B cell (primary cell): ENCODE measurements at regions not wholly inside any gene's neighbourhood (a gene's known extent, or its start where the extent isn't known, plus 50 kb on each side); places are given as distances from the start of the nearest gene placed in this dataset.

Source experiments
- ATAC-seq: fragments of 200-7000 bp; cut with Tn5 transposase; one replicate; pipeline ENCODE4 v1.10.0; 2021; ENCODE audit warnings: low read depth, mild to moderate bottlenecking, moderate number of reproducible peaks, moderate library complexity
- CTCF ChIA-PET: fragments of 350-600 bp; sonication (Branson Sonifier 250); formaldehyde crosslinking; loops from one replicate; lab custom pipeline; 2021; ENCODE audit warnings: antibody characterized with exemption, inconsistent platforms; lab: Charles Lee
- POLR2A ChIA-PET: fragments of 350-600 bp; sonication (Branson Sonifier 250); formaldehyde crosslinking; loops from one replicate; lab custom pipeline; 2021; ENCODE audit warnings: antibody characterized with exemption; lab: Charles Lee
- DNase-seq: peaks from one replicate; pipeline ENCODE4 v3.0.0; 2013
- H2AFZ ChIP-seq: 2 replicates; pipeline ENCODE4 v1.6.1; 2012; ENCODE audit warnings: mild to moderate bottlenecking, low read depth, low read length; ENCODE audit not compliant: insufficient read depth, poor library complexity, severe bottlenecking
- H3K27ac ChIP-seq, 2 donors: 1 replicate in 1 of 2; 2 replicates in 1 of 2; pipeline ENCODE4 v1.5.1; 2012 to 2013; ENCODE audit warnings: low read length in 2 of 2, mild to moderate bottlenecking in 2 of 2, moderate library complexity in 1 of 2
- H3K27me3 ChIP-seq, 4 experiments: fragments of 200-600 bp in 1 of 4; sonication (generic) in 1 of 4; replicated peaks in 1 of 4; 1 replicate in 2 of 4; 2 replicates in 2 of 4; pipeline versions ENCODE4 v1.6.1 to v1.7.0; 2013 to 2016; ENCODE audit warnings: low read length in 3 of 4, mild to moderate bottlenecking in 2 of 4, mixed read lengths in 1 of 4, moderate library complexity in 1 of 4; ENCODE audit not compliant: insufficient read depth in 4 of 4, control insufficient read depth in 3 of 4; ENCODE audit errors: control extremely low read depth in 1 of 4
- H3K36me3 ChIP-seq, 2 experiments: replicated peaks in 1 of 2; 1 replicate in 1 of 2; 2 replicates in 1 of 2; pipeline versions ENCODE4 v1.6.1 to v1.7.1; 2013; ENCODE audit warnings: low read length in 1 of 2; ENCODE audit not compliant: insufficient read depth in 2 of 2, control insufficient read depth in 1 of 2; ENCODE audit errors: control extremely low read depth in 1 of 2, extremely low read depth in 1 of 2
- H3K4me1 ChIP-seq, 2 donors: fragments of 200-600 bp in 1 of 2; sonication (generic) in 1 of 2; 1 replicate in 1 of 2; 2 replicates in 1 of 2; pipeline versions ENCODE4 v1.5.1 to v1.6.1; 2013 to 2017; ENCODE audit warnings: low read length in 2 of 2; ENCODE audit not compliant: control insufficient read depth in 2 of 2, insufficient read depth in 2 of 2
- H3K4me2 ChIP-seq: replicated peaks from 2 replicates; pipeline ENCODE3; 2012; ENCODE audit warnings: mild to moderate bottlenecking, low read depth, low read length; ENCODE audit not compliant: poor library complexity, severe bottlenecking
- H3K4me3 ChIP-seq, 5 experiments: fragments of 200-600 bp in 1 of 5; sonication (generic) in 1 of 5; 1 replicate in 3 of 5; 2 replicates in 2 of 5; pipeline versions ENCODE4 v1.5.1 to v1.7.0; 2011 to 2016; ENCODE audit warnings: low read length in 4 of 5, mild to moderate bottlenecking in 4 of 5, low read depth in 2 of 5, control low read depth in 1 of 5, moderate library complexity in 1 of 5; ENCODE audit not compliant: insufficient read depth in 1 of 5; ENCODE audit errors: control extremely low read depth in 1 of 5, extremely low read depth in 1 of 5
- H3K79me2 ChIP-seq: fragments of 200-600 bp; sonication (generic); one replicate; pipeline ENCODE4 v1.6.0; 2016; ENCODE audit warnings: low read length; ENCODE audit not compliant: control insufficient read depth, insufficient read depth
- H3K9ac ChIP-seq: fragments of 200-600 bp; sonication (generic); 2 replicates; pipeline ENCODE4 v1.6.1; 2017; ENCODE audit warnings: mild to moderate bottlenecking, low read length, moderate library complexity
- H3K9me3 ChIP-seq, 3 donors: one replicate each; pipeline versions ENCODE4 v1.6.1 to v1.7.1; 2013; ENCODE audit warnings: low read length in 2 of 3; ENCODE audit not compliant: control insufficient read depth in 2 of 3, insufficient read depth in 1 of 3; ENCODE audit errors: control extremely low read depth in 1 of 3
- H4K20me1 ChIP-seq: 2 replicates; pipeline ENCODE4 v1.6.0; 2012; ENCODE audit warnings: mild to moderate bottlenecking, low read length; ENCODE audit not compliant: insufficient read depth, control insufficient read depth, poor library complexity, severe bottlenecking
- H3K27ac Mint-ChIP-seq: one replicate; pipeline ENCODE4 v1.8.0; 2021; ENCODE audit warnings: mixed read lengths
- H3K27me3 Mint-ChIP-seq: one replicate; pipeline ENCODE4 v1.8.0; 2021; ENCODE audit warnings: mixed read lengths
- H3K4me1 Mint-ChIP-seq: one replicate; pipeline ENCODE4 v1.8.0; 2021; ENCODE audit warnings: mixed read lengths
- H3K4me3 Mint-ChIP-seq: one replicate; pipeline ENCODE4 v1.8.0; 2021; ENCODE audit warnings: mixed read lengths
- H3K9me3 Mint-ChIP-seq: one replicate; pipeline ENCODE4 v1.8.0; 2022; ENCODE audit warnings: mixed read lengths; ENCODE audit not compliant: insufficient read depth
- CTCF ChIP-seq: fragments of 200-600 bp; IDR thresholded peaks from one replicate; pipeline ENCODE4 v1.8.0; 2022; ENCODE audit warnings: antibody characterized with exemption, mild to moderate bottlenecking
- EZH2 ChIP-seq: IDR thresholded peaks from 2 replicates; pipeline ENCODE4 v1.6.1; 2012; ENCODE audit warnings: borderline replicate concordance, low read depth, mild to moderate bottlenecking, moderate library complexity, low read length; ENCODE audit not compliant: insufficient read depth, poor library complexity, severe bottlenecking
- WGBS: methylation state at CpG from one replicate; pipeline ENCODE4 v1.1.5; 2013; ENCODE audit warnings: missing lambda C conversion rate; ENCODE audit not compliant: insufficient coverage; 5-methylcytosine and 5-hydroxymethylcytosine counted together
- intact Hi-C: fragments of 100-400 bp; cut with micrococcal nuclease; formaldehyde crosslinking; loops from one replicate; pipeline ENCODE4 v1.10.0; 2022

GRCh38 chr20:53891306-53891894 lies 179.0 kb downstream of the BCAS1 start:
- Histone ChIP-seq H3K4me3 (no peak overlapping the region), H3K9me3 (peaks cover 0 to 3% (median 0%) of the 10 kb centered on the region in 3 donors), H3K36me3 (no peaks in the 10 kb centered on the region), H3K9ac (no peak overlapping the region), H3K27me3 (no peaks in the 10 kb centered on the region), H3K79me2 (no peaks in the 10 kb centered on the region), H3K27ac (no peak overlapping the region), H2AFZ (no peak overlapping the region), H3K4me2 (no peak overlapping the region), H3K4me1 (peaks cover 24 to 34% of the 10 kb centered on the region in 2 donors), H4K20me1 (no peaks in the 10 kb centered on the region)
- Mint-ChIP-seq H3K27ac (peak overlapping the region; percentile 43), H3K4me1 (peaks cover 40% of the 10 kb centered on the region), H3K27me3 (no peaks in the 10 kb centered on the region), H3K4me3 (no peak overlapping the region), H3K9me3 (no peaks in the 10 kb centered on the region)
- ChIA-PET POLR2A (interaction anchor here (1.1 kb wide), 1 partner anchor 17 kb away, joined by 3 read pairs; no protein-coding TSS in a partner anchor), CTCF (interaction anchor here (0.6 to 1.0 kb wide), 4 partner anchors 19 to 48 kb away, joined by 3 to 4 read pairs (median 4); no protein-coding TSS in a partner anchor)
- 100% methylated on average over 1 of the region's 1 CpG for WGBS
- no peak for ATAC-seq
- TF ChIP-seq EZH2 (no peak), CTCF (no peak)
- intact Hi-C loops = no loop called here
- DNase-seq = no peak
